ENCODE measurements at regions not wholly inside any gene's neighbourhood (a gene's known extent, or its start where the extent isn't known, plus 50 kb on each side); places are given as distances from the start of the nearest gene placed in this dataset.

- TF ChIP-seq POLR2AphosphoS5 (IDR thresholded peaks at IDR 0.05; ENCODE audit: borderline replicate concordance, low read depth, low read length) (no peak), EZH2 (IDR thresholded peaks at IDR 0.05) (no peak), FOXP2 (optimal IDR thresholded peaks at IDR 0.05; ENCODE audit: control extremely low read depth, extremely low read length, insufficient read depth) (no peak)
These were observed 168.7 kb upstream of the CPNE8 start for GRCh38 chr12:39074063-39074462.

All from SK-N-MC (cell line).